IMR-90 (cell line): ENCODE measurements at regions not wholly inside any gene's neighbourhood (a gene's known extent, or its start where the extent isn't known, plus 50 kb on each side); places are given as distances from the start of the nearest gene placed in this dataset.

Experiments used
- ATAC-seq: fragments of 200-7000 bp; cut with Tn5 transposase; 2 replicates; pipeline ENCODE4 v1.9.1; 2020; ENCODE audit warnings: low read depth, mild to moderate bottlenecking, moderate library complexity
- BruUV-seq: library from RNA; stranded (reverse); fragments of 400-500 nt; replicated peaks from 2 replicates; lab custom pipeline; 2021; lab: Mats Ljungman, UMichigan
- CTCF ChIA-PET: fragments of 300-600 bp; formaldehyde crosslinking; extraction: SDS; loops from one replicate; lab custom pipeline; 2021; ENCODE audit warnings: antibody characterized with exemption; lab: Yijun Ruan, JAX
- POLR2A ChIA-PET: fragments of 300-600 bp; sonication (Branson Sonifier 250); formaldehyde crosslinking; loops from one replicate; lab custom pipeline; 2022; ENCODE audit warnings: antibody characterized with exemption; ENCODE audit not compliant: unreplicated experiment; lab: Charles Lee
- DNase-seq: peaks from one replicate; pipeline ENCODE4 v3.0.0; 2013
- H2AFZ ChIP-seq: replicated peaks from 2 replicates; pipeline ENCODE3; 2013; ENCODE audit warnings: low read length, mild to moderate bottlenecking; ENCODE audit not compliant: poor library complexity
- H2AK5ac ChIP-seq: 2 replicates; pipeline ENCODE4 v1.6.1; 2013; ENCODE audit warnings: low read depth, low read length, inconsistent platforms
- H2AK9ac ChIP-seq: replicated peaks from 2 replicates; pipeline ENCODE3; 2013; ENCODE audit warnings: mild to moderate bottlenecking, low read depth, low read length, moderate library complexity; ENCODE audit not compliant: poor library complexity
- H2BK120ac ChIP-seq: 2 replicates; pipeline ENCODE4 v1.6.1; 2013; ENCODE audit warnings: low read depth, low read length, inconsistent platforms
- H2BK15ac ChIP-seq: 3 replicates; pipeline ENCODE4 v1.6.1; 2013; ENCODE audit warnings: low read depth, low read length, inconsistent platforms
- H2BK20ac ChIP-seq: 2 replicates; pipeline ENCODE4 v1.6.1; 2013; ENCODE audit warnings: low read depth, mild to moderate bottlenecking, inconsistent platforms, low read length, moderate library complexity
- H2BK5ac ChIP-seq: 2 replicates; pipeline ENCODE4 v1.6.1; 2013; ENCODE audit warnings: mild to moderate bottlenecking, low read depth, low read length, inconsistent platforms; ENCODE audit not compliant: poor library complexity, severe bottlenecking
- H3K14ac ChIP-seq: replicated peaks from 2 replicates; pipeline ENCODE4 v1.6.1; 2013; ENCODE audit warnings: low read depth, low read length, inconsistent platforms
- H3K18ac ChIP-seq: 2 replicates; pipeline ENCODE4 v1.6.1; 2013; ENCODE audit warnings: low read depth, low read length, control low read depth
- H3K23ac ChIP-seq: 2 replicates; pipeline ENCODE4 v1.6.1; 2013; ENCODE audit warnings: low read depth, low read length, inconsistent platforms
- H3K27ac ChIP-seq: 2 replicates; pipeline ENCODE4 v1.5.1; 2013; ENCODE audit warnings: mild to moderate bottlenecking, control low read depth, low read length; ENCODE audit not compliant: insufficient read depth
- H3K27me3 ChIP-seq: 2 replicates; pipeline ENCODE4 v1.6.1; 2013; ENCODE audit warnings: low read length; ENCODE audit not compliant: control insufficient read depth, insufficient read depth
- H3K36me3 ChIP-seq: 2 replicates; pipeline ENCODE4 v1.6.1; 2013; ENCODE audit warnings: low read length, mixed read lengths; ENCODE audit not compliant: control insufficient read depth, insufficient read depth
- H3K4ac ChIP-seq: 2 replicates; pipeline ENCODE4 v1.6.1; 2013; ENCODE audit warnings: low read depth, low read length, inconsistent platforms
- H3K4me1 ChIP-seq: 2 replicates; pipeline ENCODE4 v1.6.1; 2013; ENCODE audit warnings: low read length, mixed read lengths; ENCODE audit not compliant: control insufficient read depth, insufficient read depth
- H3K4me2 ChIP-seq: 2 replicates; pipeline ENCODE4 v1.6.1; 2013; ENCODE audit warnings: low read depth, mild to moderate bottlenecking, control low read depth, low read length, moderate library complexity
- H3K4me3 ChIP-seq: 2 replicates; pipeline ENCODE4 v1.5.1; 2013; ENCODE audit warnings: low read depth, mild to moderate bottlenecking, control low read depth, low read length, moderate library complexity; ENCODE audit not compliant: insufficient read depth
- H3K56ac ChIP-seq: 2 replicates; pipeline ENCODE4 v1.6.1; 2013; ENCODE audit warnings: low read length, inconsistent platforms; ENCODE audit not compliant: insufficient read depth; ENCODE audit errors: extremely low read depth
- H3K79me1 ChIP-seq, 2 experiments: 2 replicates each; pipeline ENCODE4 v1.6.1; 2013; ENCODE audit warnings: low read length in 2 of 2, inconsistent platforms in 1 of 2, low read depth in 1 of 2
- H3K9ac ChIP-seq: 2 replicates; pipeline ENCODE4 v1.6.1; 2013; ENCODE audit warnings: low read depth, low read length, control low read depth
- H3K9me1 ChIP-seq: 2 replicates; pipeline ENCODE4 v1.6.1; 2013; ENCODE audit warnings: low read length, inconsistent platforms; ENCODE audit not compliant: insufficient read depth
- H3K9me3 ChIP-seq: 2 replicates; pipeline ENCODE4 v1.6.1; 2013; ENCODE audit warnings: low read length; ENCODE audit not compliant: control insufficient read depth, insufficient read depth
- H4K20me1 ChIP-seq: 2 replicates; pipeline ENCODE4 v1.6.1; 2013; ENCODE audit warnings: low read length, inconsistent platforms; ENCODE audit not compliant: insufficient read depth
- H4K5ac ChIP-seq: 2 replicates; pipeline ENCODE4 v1.6.1; 2013; ENCODE audit warnings: mild to moderate bottlenecking, low read depth, low read length, control low read depth
- H4K8ac ChIP-seq, 2 experiments: 2 replicates each; pipeline ENCODE4 v1.6.1; 2013; ENCODE audit warnings: low read depth in 2 of 2, low read length in 2 of 2, control low read depth in 1 of 2, inconsistent platforms in 1 of 2
- H4K91ac ChIP-seq: 2 replicates; pipeline ENCODE4 v1.6.1; 2013; ENCODE audit warnings: low read depth, low read length, inconsistent platforms; ENCODE audit not compliant: insufficient read depth
- BHLHE40 ChIP-seq: fragments of 150-350 bp; IDR thresholded peaks from 2 replicates; pipeline ENCODE4 v1.6.1; 2016; ENCODE audit warnings: mild to moderate bottlenecking, low read depth, low read length
- CEBPB ChIP-seq: IDR thresholded peaks from 2 replicates; pipeline ENCODE4 v1.6.1; 2012; ENCODE audit warnings: low read depth, low read length, improper control_type of control experiment
- CHD1 ChIP-seq: IDR thresholded peaks from 2 replicates; pipeline ENCODE4 v1.6.1; 2012; ENCODE audit warnings: low read depth, low read length, improper control_type of control experiment
- CTCF ChIP-seq: conservative IDR thresholded peaks from 2 replicates; pipeline ENCODE4 v1.5.1; 2012; ENCODE audit warnings: mild to moderate bottlenecking, low read depth, low read length, improper control_type of control experiment
- FOS ChIP-seq: fragments of 150-350 bp; IDR thresholded peaks from 2 replicates; pipeline ENCODE4 v1.6.1; 2016; ENCODE audit warnings: low read depth, low read length
- MAFK ChIP-seq: IDR thresholded peaks from 2 replicates; pipeline ENCODE4 v1.6.1; 2012; ENCODE audit warnings: low read depth, low read length, improper control_type of control experiment
- MAZ ChIP-seq: IDR thresholded peaks from 2 replicates; pipeline ENCODE4 v1.6.1; 2012; ENCODE audit warnings: low read depth, mild to moderate bottlenecking, low read length, improper control_type of control experiment, moderate library complexity, borderline replicate concordance
- MXI1 ChIP-seq: IDR thresholded peaks from 2 replicates; pipeline ENCODE4 v1.6.1; 2012; ENCODE audit warnings: low read depth, mild to moderate bottlenecking, low read length, moderate library complexity, borderline replicate concordance
- NFE2L2 ChIP-seq: fragments of 150-350 bp; IDR thresholded peaks from 2 replicates; pipeline ENCODE4 v1.6.1; 2016; ENCODE audit warnings: low read depth, mild to moderate bottlenecking, low read length
- RAD21 ChIP-seq: IDR thresholded peaks from 2 replicates; pipeline ENCODE4 v1.6.1; 2012; ENCODE audit warnings: low read length, improper control_type of control experiment
- RCOR1 ChIP-seq: IDR thresholded peaks from 2 replicates; pipeline ENCODE4 v1.6.1; 2012; ENCODE audit warnings: mild to moderate bottlenecking, low read length, improper control_type of control experiment; ENCODE audit not compliant: insufficient replicate concordance
- RFX5 ChIP-seq: IDR thresholded peaks from 2 replicates; pipeline ENCODE4 v1.8.0; 2012; ENCODE audit warnings: low read depth, mild to moderate bottlenecking, low read length, moderate library complexity
- SMC3 ChIP-seq: fragments of 150-350 bp; IDR thresholded peaks from 2 replicates; pipeline ENCODE4 v1.6.1; 2016; ENCODE audit warnings: low read depth, mild to moderate bottlenecking, antibody characterized with exemption, low read length, moderate library complexity
- WGBS, 2 experiments: methylation state at CpG; one replicate each; pipeline versions ENCODE4 v1.1.5 to v1.1.7; 2013; ENCODE audit warnings: missing lambda C conversion rate in 2 of 2; ENCODE audit not compliant: insufficient read length in 1 of 2; ENCODE audit errors: extremely low coverage in 2 of 2; 5-methylcytosine and 5-hydroxymethylcytosine counted together
- dilution Hi-C: fragments of 300-500 bp; cut with HindIII; formaldehyde crosslinking; loops from one replicate; pipeline ENCODE4 v1.14.3; 2018; ENCODE audit warnings: low sequenced_read_pairs; ENCODE audit not compliant: unreplicated experiment
- in situ Hi-C: fragments of 300-500 bp; cut with MboI; formaldehyde crosslinking; loops from 3 replicates; pipeline ENCODE4 v1.14.3; 2019; ENCODE audit warnings: low sequenced_read_pairs, inconsistent platforms, mixed read lengths
- intact Hi-C: fragments of 100-400 bp; cut with micrococcal nuclease; formaldehyde crosslinking; loops from 2 replicates; pipeline ENCODE4 v1.10.0; 2022

DNA sequence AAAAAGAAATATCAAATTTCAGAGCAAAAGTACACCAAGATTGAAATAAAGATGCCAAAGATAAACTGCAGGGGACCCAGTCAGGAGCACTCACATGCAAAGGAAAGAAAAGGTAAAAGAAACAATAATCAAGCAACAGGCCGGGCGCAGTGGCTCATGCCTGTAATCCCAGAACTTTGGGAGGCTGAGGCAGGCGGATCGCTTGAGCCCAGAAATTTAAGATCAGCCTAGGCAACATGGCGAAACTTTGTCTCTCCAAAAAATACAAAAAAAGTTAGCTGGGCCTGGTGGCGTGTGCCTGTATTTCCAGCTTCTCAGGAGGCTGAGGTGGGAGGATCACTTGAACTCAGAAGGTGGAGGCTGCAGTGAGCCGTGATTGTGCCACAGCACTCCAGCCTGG lies 107.6 kb upstream of the SMURF2 start:
- Histone ChIP-seq H3K4me3 (no peak overlapping the region), H3K36me3 (no peaks in the 10 kb centered on the region), H3K27ac (no peak overlapping the region), H2BK20ac (no peak overlapping the region), H2BK15ac (no peak overlapping the region), H3K4me1 (peaks cover 3% of the 10 kb centered on the region; the same call in 1 of the 2 replicates), H4K8ac (no peak overlapping the region), H3K18ac (no peak overlapping the region), H2BK5ac (no peak overlapping the region), H3K23ac (no peak overlapping the region), H2BK120ac (no peak overlapping the region), H3K9me3 (no peaks in the 10 kb centered on the region), H3K79me1 (peaks cover 7 to 40% of the 10 kb centered on the region in 2 experiments; a peak in 2 of 4 replicates), H3K27me3 (no peaks in the 10 kb centered on the region), H3K56ac (no peak overlapping the region), H2AFZ (no peak overlapping the region), H3K14ac (no peak overlapping the region), H3K4ac (no peak overlapping the region), H4K20me1 (no peaks in the 10 kb centered on the region; the same call in 1 of the 2 replicates), H3K9me1 (peaks cover 11% of the 10 kb centered on the region), H4K91ac (no peak overlapping the region), H2AK9ac (no peak overlapping the region), H4K5ac (no peak overlapping the region), H3K9ac (no peak overlapping the region), H2AK5ac (no peak overlapping the region), H3K4me2 (no peak overlapping the region)
- intact Hi-C loops = loop anchor here (10.0 kb wide), 1 partner anchor 425 kb away; no protein-coding TSS in a partner anchor
- DNase-seq = no peak
- no peak for ATAC-seq
- POLR2A ChIA-PET = no interaction called here
- TF ChIP-seq CEBPB (no peak), FOS (no peak), RAD21 (no peak), MXI1 (no peak), SMC3 (no peak), MAZ (no peak), NFE2L2 (no peak), CHD1 (no peak), RCOR1 (no peak), MAFK (no peak), CTCF (no peak), RFX5 (no peak), BHLHE40 (no peak)
- BruUV-seq = no TSS peak
- no CpG with 5 or more reads among the region's 7 CpGs for WGBS, 2 experiments
- CTCF ChIA-PET = no interaction called here
- dilution Hi-C loops = no loop called here
- in situ Hi-C loops = no loop called here
